ENCODE measurements at regions not wholly inside any gene's neighbourhood (a gene's known extent, or its start where the extent isn't known, plus 50 kb on each side); places are given as distances from the start of the nearest gene placed in this dataset.

GRCh38 chr4:17174751-17175150 lies 276.3 kb upstream of the LDB2 start:
- no peaks in the 10 kb centered on the region for H3K4me1 ChIP-seq (ENCODE audit: insufficient read depth, poor library complexity, severe bottlenecking)
- no peak overlapping the region for H3K27ac ChIP-seq (ENCODE audit: poor library complexity, severe bottlenecking)
- DNase-seq (ENCODE audit: low spot score) (no peak), ATAC-seq (ENCODE audit: low read depth) (no peak)
- no peaks in the 10 kb centered on the region for H3K9me3 ChIP-seq (ENCODE audit: severe bottlenecking)
- H3K27me3 ChIP-seq (ENCODE audit: insufficient read depth, poor library complexity, severe bottlenecking): no peaks in the 10 kb centered on the region
- no peak overlapping the region for H3K4me3 ChIP-seq (ENCODE audit: severe bottlenecking)
- H3K36me3 ChIP-seq (ENCODE audit: low read depth): no peaks in the 10 kb centered on the region
- TF ChIP-seq, protein P1, sequence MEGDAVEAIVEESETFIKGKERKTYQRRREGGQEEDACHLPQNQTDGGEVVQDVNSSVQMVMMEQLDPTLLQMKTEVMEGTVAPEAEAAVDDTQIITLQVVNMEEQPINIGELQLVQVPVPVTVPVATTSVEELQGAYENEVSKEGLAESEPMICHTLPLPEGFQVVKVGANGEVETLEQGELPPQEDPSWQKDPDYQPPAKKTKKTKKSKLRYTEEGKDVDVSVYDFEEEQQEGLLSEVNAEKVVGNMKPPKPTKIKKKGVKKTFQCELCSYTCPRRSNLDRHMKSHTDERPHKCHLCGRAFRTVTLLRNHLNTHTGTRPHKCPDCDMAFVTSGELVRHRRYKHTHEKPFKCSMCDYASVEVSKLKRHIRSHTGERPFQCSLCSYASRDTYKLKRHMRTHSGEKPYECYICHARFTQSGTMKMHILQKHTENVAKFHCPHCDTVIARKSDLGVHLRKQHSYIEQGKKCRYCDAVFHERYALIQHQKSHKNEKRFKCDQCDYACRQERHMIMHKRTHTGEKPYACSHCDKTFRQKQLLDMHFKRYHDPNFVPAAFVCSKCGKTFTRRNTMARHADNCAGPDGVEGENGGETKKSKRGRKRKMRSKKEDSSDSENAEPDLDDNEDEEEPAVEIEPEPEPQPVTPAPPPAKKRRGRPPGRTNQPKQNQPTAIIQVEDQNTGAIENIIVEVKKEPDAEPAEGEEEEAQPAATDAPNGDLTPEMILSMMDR (IDR thresholded peaks at IDR 0.05; ENCODE audit: poor library complexity, severe bottlenecking): no peak

DNA sequence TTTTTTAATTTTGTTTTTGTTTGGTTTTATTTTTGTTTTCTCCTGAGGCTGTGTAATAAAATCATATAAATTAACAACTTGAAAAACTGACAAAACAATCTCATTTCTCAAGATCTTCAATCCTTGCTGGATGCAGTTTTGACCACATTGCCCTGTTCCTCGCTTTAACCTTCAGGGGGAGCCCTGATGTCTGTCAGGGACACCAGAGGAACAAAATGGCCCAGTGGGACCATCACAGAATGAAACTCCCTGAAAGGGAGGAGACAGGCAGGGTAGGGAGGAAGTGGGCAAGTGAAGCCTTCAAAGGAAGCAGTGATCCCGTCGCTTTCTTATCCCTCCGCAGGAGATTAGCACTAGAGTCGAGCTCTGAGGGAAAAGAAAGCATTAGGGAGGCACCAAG lies 274.9 kb upstream of the LDB2 start:
- Histone ChIP-seq H3K4me1 (ENCODE audit: insufficient read depth, poor library complexity, severe bottlenecking) (no peaks in the 10 kb centered on the region), H3K9me3 (ENCODE audit: severe bottlenecking) (no peaks in the 10 kb centered on the region), H3K36me3 (ENCODE audit: low read depth) (no peaks in the 10 kb centered on the region), H3K27me3 (ENCODE audit: insufficient read depth, poor library complexity, severe bottlenecking) (no peaks in the 10 kb centered on the region), H3K4me3 (ENCODE audit: severe bottlenecking) (no peak overlapping the region), H3K27ac (ENCODE audit: poor library complexity, severe bottlenecking) (no peak overlapping the region)
- TF ChIP-seq, protein P1 (IDR thresholded peaks at IDR 0.05; ENCODE audit: poor library complexity, severe bottlenecking): no peak
- no peak for DNase-seq (ENCODE audit: low spot score)
- ATAC-seq (ENCODE audit: low read depth): no peak

DNA sequence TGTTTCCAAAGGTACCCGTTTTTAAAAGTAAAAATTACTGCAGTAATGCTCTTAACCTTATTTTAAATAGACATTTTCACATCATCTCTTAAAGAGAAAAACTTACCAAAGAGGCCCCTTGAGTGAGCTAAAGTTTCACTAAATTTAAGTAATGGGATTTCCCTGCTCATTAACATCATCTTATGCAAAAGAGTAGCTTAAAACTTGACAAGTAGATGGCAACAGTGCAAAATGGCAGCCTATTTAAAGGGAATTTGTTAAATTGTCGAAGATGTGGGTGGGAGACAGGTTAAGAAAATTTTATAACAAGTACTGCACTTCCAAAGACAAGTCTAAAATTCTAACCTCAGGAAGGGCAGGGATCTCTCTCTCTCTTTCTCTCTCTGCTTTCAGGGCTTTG lies 271.7 kb upstream of the LDB2 start:
- no peaks in the 10 kb centered on the region for H3K27me3 ChIP-seq (ENCODE audit: insufficient read depth, poor library complexity, severe bottlenecking)
- no peak for ATAC-seq (ENCODE audit: low read depth)
- H3K9me3 ChIP-seq (ENCODE audit: severe bottlenecking): no peaks in the 10 kb centered on the region
- H3K4me3 ChIP-seq (ENCODE audit: severe bottlenecking): no peak overlapping the region
- no peak for DNase-seq (ENCODE audit: low spot score)
- H3K27ac ChIP-seq (ENCODE audit: poor library complexity, severe bottlenecking): no peak overlapping the region
- H3K36me3 ChIP-seq (ENCODE audit: low read depth): no peaks in the 10 kb centered on the region
- TF ChIP-seq, protein P1 (IDR thresholded peaks at IDR 0.05; ENCODE audit: poor library complexity, severe bottlenecking): no peak
- no peaks in the 10 kb centered on the region for H3K4me1 ChIP-seq (ENCODE audit: insufficient read depth, poor library complexity, severe bottlenecking)

DNA sequence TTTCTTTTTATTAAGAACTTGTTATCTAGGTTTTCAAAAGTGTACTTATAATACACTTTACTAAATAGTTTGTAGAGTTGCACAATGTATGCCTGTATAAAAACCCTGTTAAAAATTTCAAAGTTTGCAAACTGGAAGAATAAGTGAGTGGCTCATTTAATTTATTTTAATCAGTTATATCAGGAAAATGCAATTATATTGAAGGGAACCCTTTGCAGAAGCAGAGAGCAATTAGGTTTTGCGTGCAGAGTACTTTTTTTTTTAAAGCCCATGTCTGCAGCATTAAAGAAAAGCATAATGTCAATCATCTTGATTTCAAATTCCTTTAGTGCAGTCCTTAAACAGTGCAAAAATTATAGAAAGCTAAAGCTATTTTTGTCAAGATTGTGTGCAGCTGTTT lies 271.3 kb upstream of the LDB2 start:
- TF ChIP-seq, protein P1 (IDR thresholded peaks at IDR 0.05; ENCODE audit: poor library complexity, severe bottlenecking): no peak
- H3K4me3 ChIP-seq (ENCODE audit: severe bottlenecking): no peak overlapping the region
- ATAC-seq (ENCODE audit: low read depth) (no peak), DNase-seq (ENCODE audit: low spot score) (no peak)
- H3K27ac ChIP-seq (ENCODE audit: poor library complexity, severe bottlenecking): no peak overlapping the region
- H3K27me3 ChIP-seq (ENCODE audit: insufficient read depth, poor library complexity, severe bottlenecking): no peaks in the 10 kb centered on the region
- no peaks in the 10 kb centered on the region for H3K4me1 ChIP-seq (ENCODE audit: insufficient read depth, poor library complexity, severe bottlenecking)
- H3K9me3 ChIP-seq (ENCODE audit: severe bottlenecking): no peaks in the 10 kb centered on the region
- H3K36me3 ChIP-seq (ENCODE audit: low read depth): no peaks in the 10 kb centered on the region

GRCh38 chr4:17168571-17168970 lies 270.1 kb upstream of the LDB2 start:
- DNase-seq (ENCODE audit: low spot score) (no peak), ATAC-seq (ENCODE audit: low read depth) (no peak)
- Histone ChIP-seq H3K36me3 (ENCODE audit: low read depth) (no peaks in the 10 kb centered on the region), H3K4me3 (ENCODE audit: severe bottlenecking) (no peak overlapping the region), H3K27me3 (ENCODE audit: insufficient read depth, poor library complexity, severe bottlenecking) (no peaks in the 10 kb centered on the region), H3K9me3 (ENCODE audit: severe bottlenecking) (no peaks in the 10 kb centered on the region), H3K27ac (ENCODE audit: poor library complexity, severe bottlenecking) (no peak overlapping the region), H3K4me1 (ENCODE audit: insufficient read depth, poor library complexity, severe bottlenecking) (no peaks in the 10 kb centered on the region)
- TF ChIP-seq, protein P1 (IDR thresholded peaks at IDR 0.05; ENCODE audit: poor library complexity, severe bottlenecking): no peak

Measured in RWPE2 (cell line).